H9 (cell line): ENCODE measurements at regions not wholly inside any gene's neighbourhood (a gene's known extent, or its start where the extent isn't known, plus 50 kb on each side); places are given as distances from the start of the nearest gene placed in this dataset.

Source experiments
- DNase-seq: peaks from one replicate; pipeline ENCODE4 v3.0.0-alpha.2; 2017
- H2AFZ ChIP-seq: one replicate; pipeline ENCODE4 v1.6.1; 2013; ENCODE audit warnings: mild to moderate bottlenecking, low read length, control low read depth, moderate library complexity
- H2AK5ac ChIP-seq: 2 replicates; pipeline ENCODE4 v1.6.1; 2013; ENCODE audit warnings: low read length, control low read depth, mixed read lengths; ENCODE audit not compliant: insufficient read length
- H2BK120ac ChIP-seq: one replicate; pipeline ENCODE4 v1.6.1; 2013; ENCODE audit warnings: low read depth, mild to moderate bottlenecking, low read length, control low read depth, inconsistent platforms; ENCODE audit not compliant: poor library complexity, severe bottlenecking
- H2BK12ac ChIP-seq: 2 replicates; pipeline ENCODE4 v1.6.1; 2013; ENCODE audit warnings: low read length, control low read depth, mixed read lengths, low read depth; ENCODE audit not compliant: insufficient read length
- H2BK15ac ChIP-seq: 2 replicates; pipeline ENCODE4 v1.6.1; 2013; ENCODE audit warnings: low read depth, low read length, control low read depth
- H2BK20ac ChIP-seq: one replicate; pipeline ENCODE4 v1.6.1; 2013; ENCODE audit warnings: low read depth, mild to moderate bottlenecking, low read length, control low read depth, inconsistent platforms; ENCODE audit not compliant: poor library complexity, severe bottlenecking
- H2BK5ac ChIP-seq: 2 replicates; pipeline ENCODE4 v1.6.1; 2013; ENCODE audit warnings: low read length, control low read depth, mixed read lengths; ENCODE audit not compliant: insufficient read length
- H3K14ac ChIP-seq: 2 replicates; pipeline ENCODE4 v1.6.1; 2013; ENCODE audit warnings: low read length, control low read depth; ENCODE audit not compliant: insufficient read depth
- H3K18ac ChIP-seq: 2 replicates; pipeline ENCODE4 v1.6.1; 2013; ENCODE audit warnings: low read depth, mild to moderate bottlenecking, mixed read lengths, low read length, control low read depth; ENCODE audit not compliant: insufficient read length
- H3K23ac ChIP-seq: 2 replicates; pipeline ENCODE4 v1.6.1; 2013; ENCODE audit warnings: low read length, control low read depth, mixed read lengths, low read depth; ENCODE audit not compliant: insufficient read length
- H3K23me2 ChIP-seq: 2 replicates; pipeline ENCODE4 v1.6.1; 2013; ENCODE audit warnings: low read depth, mild to moderate bottlenecking, mixed read lengths, low read length, control low read depth; ENCODE audit not compliant: insufficient read length, poor library complexity, severe bottlenecking
- H3K27ac ChIP-seq: 2 replicates; pipeline ENCODE4 v1.5.1; 2013; ENCODE audit warnings: low read length, control low read depth, mixed read lengths, low read depth; ENCODE audit not compliant: insufficient read length
- H3K27me3 ChIP-seq: 2 replicates; pipeline ENCODE4 v1.6.1; 2013; ENCODE audit warnings: low read length, control low read depth, inconsistent platforms; ENCODE audit not compliant: insufficient read depth
- H3K4ac ChIP-seq: 2 replicates; pipeline ENCODE4 v1.6.1; 2013; ENCODE audit warnings: low read depth, mild to moderate bottlenecking, control low read depth, inconsistent platforms, low read length, moderate library complexity
- H3K4me1 ChIP-seq: 2 replicates; pipeline ENCODE4 v1.6.1; 2013; ENCODE audit warnings: low read length, control low read depth, inconsistent platforms; ENCODE audit not compliant: insufficient read depth
- H3K4me2 ChIP-seq: 2 replicates; pipeline ENCODE4 v1.6.1; 2013; ENCODE audit warnings: low read length, control low read depth, mixed read lengths; ENCODE audit not compliant: insufficient read length, insufficient read depth
- H3K56ac ChIP-seq: 2 replicates; pipeline ENCODE4 v1.6.1; 2013; ENCODE audit warnings: low read depth, mild to moderate bottlenecking, mixed read lengths, low read length, control low read depth; ENCODE audit not compliant: insufficient read length
- H3K79me1 ChIP-seq: 2 replicates; pipeline ENCODE4 v1.6.1; 2013; ENCODE audit warnings: low read depth, mild to moderate bottlenecking, moderate library complexity, low read length, control low read depth, inconsistent platforms; ENCODE audit not compliant: insufficient read depth, poor library complexity, severe bottlenecking
- H3K79me2 ChIP-seq: 2 replicates; pipeline ENCODE4 v1.6.1; 2013; ENCODE audit warnings: low read length, control low read depth, inconsistent platforms; ENCODE audit not compliant: insufficient read depth
- H3K9ac ChIP-seq: 2 replicates; pipeline ENCODE4 v1.6.1; 2013; ENCODE audit warnings: low read length, control low read depth, mixed read lengths; ENCODE audit not compliant: insufficient read length; ENCODE audit errors: extremely low read depth
- H3K9me3 ChIP-seq: one replicate; pipeline ENCODE4 v1.6.1; 2013; ENCODE audit warnings: low read depth, low read length, inconsistent platforms; ENCODE audit not compliant: control insufficient read depth
- H3T11ph ChIP-seq: one replicate; pipeline ENCODE4 v1.6.1; 2013; ENCODE audit warnings: mild to moderate bottlenecking, low read length, control low read depth, inconsistent platforms
- H4K20me1 ChIP-seq: one replicate; pipeline ENCODE4 v1.6.1; 2013; ENCODE audit not compliant: control insufficient read depth, insufficient read length, insufficient read depth
- H4K5ac ChIP-seq: 2 replicates; pipeline ENCODE4 v1.6.1; 2013; ENCODE audit warnings: low read depth, mild to moderate bottlenecking, mixed read lengths, low read length, control low read depth; ENCODE audit not compliant: insufficient read length
- H4K8ac ChIP-seq: replicated peaks from 2 replicates; pipeline ENCODE4 v1.6.1; 2013; ENCODE audit warnings: low read length, control low read depth, mixed read lengths, low read depth; ENCODE audit not compliant: insufficient read length
- H4K91ac ChIP-seq: 2 replicates; pipeline ENCODE4 v1.6.1; 2013; ENCODE audit warnings: low read depth, mild to moderate bottlenecking, moderate library complexity, mixed read lengths, low read length, control low read depth; ENCODE audit not compliant: insufficient read length
- H3K27ac Mint-ChIP-seq, 3 experiments: 2 replicates in 2 of 3; 3 replicates in 1 of 3; pipeline ENCODE4 v1.8.0; 2020 to 2021; ENCODE audit warnings: mixed read lengths in 3 of 3, mild to moderate bottlenecking in 1 of 3, moderate library complexity in 1 of 3
- H3K27me3 Mint-ChIP-seq: 2 replicates; pipeline ENCODE4 v1.8.0; 2021; ENCODE audit warnings: low read depth, mild to moderate bottlenecking, moderate library complexity, mixed read lengths
- H3K36me3 Mint-ChIP-seq, 3 experiments: 2 replicates in 2 of 3; 3 replicates in 1 of 3; pipeline ENCODE4 v1.8.0; 2020 to 2021; ENCODE audit warnings: low read depth in 3 of 3, mixed read lengths in 3 of 3; ENCODE audit not compliant: insufficient read depth in 1 of 3
- H3K4me1 Mint-ChIP-seq, 2 experiments: 2 replicates each; pipeline ENCODE4 v1.8.0; 2020; ENCODE audit warnings: mixed read lengths in 2 of 2
- H3K4me3 Mint-ChIP-seq, 2 experiments: 2 replicates in 1 of 2; 3 replicates in 1 of 2; pipeline ENCODE4 v1.8.0; 2020 to 2021; ENCODE audit warnings: mild to moderate bottlenecking in 2 of 2, mixed read lengths in 2 of 2, moderate library complexity in 1 of 2
- H3K9me3 Mint-ChIP-seq, 2 experiments: 2 replicates in 1 of 2; 3 replicates in 1 of 2; pipeline ENCODE4 v1.8.0; 2020; ENCODE audit warnings: mild to moderate bottlenecking in 2 of 2, mixed read lengths in 2 of 2, moderate library complexity in 1 of 2
- CTCF ChIP-seq: fragments of 200-600 bp; sonication (generic); conservative IDR thresholded peaks from 3 replicates; pipeline ENCODE4 v1.8.0; 2021; ENCODE audit warnings: antibody characterized with exemption, mild to moderate bottlenecking
- WGBS: extraction: QIAGEN DNeasy Blood & Tissue Kit; methylation state at CpG from one replicate; pipeline ENCODE4 v1.1.7; 2013; ENCODE audit warnings: missing lambda C conversion rate, low lambda C conversion rate, mixed read lengths; ENCODE audit not compliant: insufficient read length; ENCODE audit errors: extremely low coverage; 5-methylcytosine and 5-hydroxymethylcytosine counted together

DNA sequence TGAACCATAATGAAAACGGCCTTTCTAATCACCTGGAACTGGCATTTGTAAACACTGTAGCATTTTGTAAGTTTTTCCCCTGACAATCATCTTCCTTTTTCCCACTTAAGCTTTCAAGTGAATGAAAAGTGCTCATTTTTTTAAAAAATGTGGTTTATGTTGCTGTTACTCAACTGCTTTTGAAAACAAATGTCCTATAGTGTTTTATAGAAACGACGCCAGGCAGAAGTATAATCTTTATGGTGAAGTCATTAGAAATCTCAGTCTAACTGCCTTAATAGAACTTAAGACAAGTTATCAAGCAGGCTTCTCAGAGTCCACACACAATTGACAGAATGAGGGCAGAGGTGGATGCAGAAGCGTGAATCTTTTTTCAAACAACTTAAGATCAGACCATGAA lies 442.3 kb downstream of the KLF12 start:
- no peaks in the 10 kb centered on the region for H3K9me3 Mint-ChIP-seq
- H3K27me3 Mint-ChIP-seq, result no peaks in the 10 kb centered on the region
- 0 out of 2 replicates have a peak, but pooled peaks cover 2% of the 10 kb centered on the region for H3K4me1 ChIP-seq
- H2BK15ac ChIP-seq, result no peak overlapping the region
- no peak overlapping the region for H3T11ph ChIP-seq
- H3K36me3 Mint-ChIP-seq, result no peaks in the 10 kb centered on the region
- H3K27ac ChIP-seq, result no peak overlapping the region
- H3K4me1 Mint-ChIP-seq, result peaks cover 12 to 14% of the 10 kb centered on the region in 2 experiments
- H4K20me1 ChIP-seq, result no peaks in the 10 kb centered on the region
- no peaks in the 10 kb centered on the region for H3K79me1 ChIP-seq
- no peak overlapping the region for H2BK20ac ChIP-seq
- no peaks in the 10 kb centered on the region for H3K23me2 ChIP-seq
- H3K9me3 ChIP-seq, result no peaks in the 10 kb centered on the region
- H4K8ac ChIP-seq, result no peak overlapping the region
- H2BK12ac ChIP-seq, result no peak overlapping the region
- H2AFZ ChIP-seq, result no peak overlapping the region
- H3K14ac ChIP-seq, result no peak overlapping the region
- H3K56ac ChIP-seq, result no peak overlapping the region
- no peak overlapping the region for H3K23ac ChIP-seq
- H3K4me3 Mint-ChIP-seq, result no peak overlapping the region
- H2BK120ac ChIP-seq, result no peak overlapping the region
- H3K27me3 ChIP-seq, result no peaks in the 10 kb centered on the region
- no peak for TF ChIP-seq CTCF
- H2BK5ac ChIP-seq, result no peak overlapping the region
- DNase-seq, result no peak
- H3K9ac ChIP-seq, result no peak overlapping the region
- H3K4me2 ChIP-seq, result no peak overlapping the region
- H3K27ac Mint-ChIP-seq, result no peak overlapping the region
- no peak overlapping the region for H3K4ac ChIP-seq
- WGBS, result no CpG with 5 or more reads among the region's 4 CpGs
- H3K18ac ChIP-seq, result no peak overlapping the region
- H4K91ac ChIP-seq, result no peak overlapping the region
- no peak overlapping the region for H4K5ac ChIP-seq
- H3K79me2 ChIP-seq, result no peaks in the 10 kb centered on the region
- H2AK5ac ChIP-seq, result no peak overlapping the region
